Endothelial cell of umbilical vein (primary cell): ENCODE measurements at regions not wholly inside any gene's neighbourhood (a gene's known extent, or its start where the extent isn't known, plus 50 kb on each side); places are given as distances from the start of the nearest gene placed in this dataset.

Experiments
- EZH2 ChIP-seq: IDR thresholded peaks from 2 replicates; pipeline ENCODE4 v1.6.1; 2012; ENCODE audit warnings: borderline replicate concordance, low read depth, mild to moderate bottlenecking, moderate library complexity, low read length, inconsistent platforms; ENCODE audit not compliant: severe bottlenecking
- MYC ChIP-seq: IDR thresholded peaks from one replicate; pipeline ENCODE4 v1.6.1; 2011; ENCODE audit warnings: mild to moderate bottlenecking, low read depth, low read length
- POLR2A ChIP-seq: IDR thresholded peaks from 2 replicates; pipeline ENCODE4 v1.6.1; 2012; ENCODE audit warnings: low read depth, mild to moderate bottlenecking, control low read depth, low read length
- POLR2AphosphoS5 ChIP-seq: IDR thresholded peaks from 2 replicates; pipeline ENCODE4 v1.6.1; 2012; ENCODE audit warnings: low read depth, mild to moderate bottlenecking, control low read depth, low read length, moderate library complexity; ENCODE audit not compliant: insufficient read depth
- TF ChIP-seq, protein P1 (sequence below), 2 donors: IDR thresholded peaks; 1 replicate in 1 of 2; 2 replicates in 1 of 2; pipeline ENCODE4 v1.5.1; 2011; ENCODE audit warnings: low read length in 2 of 2, mild to moderate bottlenecking in 2 of 2, moderate library complexity in 2 of 2, control low read depth in 1 of 2, inconsistent platforms in 1 of 2, low read depth in 1 of 2; ENCODE audit not compliant: insufficient read depth in 1 of 2; ENCODE audit errors: extremely low read depth in 1 of 2

GRCh38 chr2:62305421-62306176, 109.7 kb downstream of the B3GNT2 start:
- no peak for TF ChIP-seq MYC
- TF ChIP-seq, protein P1, sequence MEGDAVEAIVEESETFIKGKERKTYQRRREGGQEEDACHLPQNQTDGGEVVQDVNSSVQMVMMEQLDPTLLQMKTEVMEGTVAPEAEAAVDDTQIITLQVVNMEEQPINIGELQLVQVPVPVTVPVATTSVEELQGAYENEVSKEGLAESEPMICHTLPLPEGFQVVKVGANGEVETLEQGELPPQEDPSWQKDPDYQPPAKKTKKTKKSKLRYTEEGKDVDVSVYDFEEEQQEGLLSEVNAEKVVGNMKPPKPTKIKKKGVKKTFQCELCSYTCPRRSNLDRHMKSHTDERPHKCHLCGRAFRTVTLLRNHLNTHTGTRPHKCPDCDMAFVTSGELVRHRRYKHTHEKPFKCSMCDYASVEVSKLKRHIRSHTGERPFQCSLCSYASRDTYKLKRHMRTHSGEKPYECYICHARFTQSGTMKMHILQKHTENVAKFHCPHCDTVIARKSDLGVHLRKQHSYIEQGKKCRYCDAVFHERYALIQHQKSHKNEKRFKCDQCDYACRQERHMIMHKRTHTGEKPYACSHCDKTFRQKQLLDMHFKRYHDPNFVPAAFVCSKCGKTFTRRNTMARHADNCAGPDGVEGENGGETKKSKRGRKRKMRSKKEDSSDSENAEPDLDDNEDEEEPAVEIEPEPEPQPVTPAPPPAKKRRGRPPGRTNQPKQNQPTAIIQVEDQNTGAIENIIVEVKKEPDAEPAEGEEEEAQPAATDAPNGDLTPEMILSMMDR (IDR thresholded peaks at IDR 0.05; ENCODE audit: extremely low read depth in 1 of 2, insufficient read depth in 1 of 2, low read depth in 1 of 2, low read length in 2 of 2): no peak
- no peak for TF ChIP-seq POLR2A
- TF ChIP-seq POLR2AphosphoS5: no peak
- TF ChIP-seq EZH2: no peak
